ENCODE measurements at regions not wholly inside any gene's neighbourhood (a gene's known extent, or its start where the extent isn't known, plus 50 kb on each side); places are given as distances from the start of the nearest gene placed in this dataset.

DNA sequence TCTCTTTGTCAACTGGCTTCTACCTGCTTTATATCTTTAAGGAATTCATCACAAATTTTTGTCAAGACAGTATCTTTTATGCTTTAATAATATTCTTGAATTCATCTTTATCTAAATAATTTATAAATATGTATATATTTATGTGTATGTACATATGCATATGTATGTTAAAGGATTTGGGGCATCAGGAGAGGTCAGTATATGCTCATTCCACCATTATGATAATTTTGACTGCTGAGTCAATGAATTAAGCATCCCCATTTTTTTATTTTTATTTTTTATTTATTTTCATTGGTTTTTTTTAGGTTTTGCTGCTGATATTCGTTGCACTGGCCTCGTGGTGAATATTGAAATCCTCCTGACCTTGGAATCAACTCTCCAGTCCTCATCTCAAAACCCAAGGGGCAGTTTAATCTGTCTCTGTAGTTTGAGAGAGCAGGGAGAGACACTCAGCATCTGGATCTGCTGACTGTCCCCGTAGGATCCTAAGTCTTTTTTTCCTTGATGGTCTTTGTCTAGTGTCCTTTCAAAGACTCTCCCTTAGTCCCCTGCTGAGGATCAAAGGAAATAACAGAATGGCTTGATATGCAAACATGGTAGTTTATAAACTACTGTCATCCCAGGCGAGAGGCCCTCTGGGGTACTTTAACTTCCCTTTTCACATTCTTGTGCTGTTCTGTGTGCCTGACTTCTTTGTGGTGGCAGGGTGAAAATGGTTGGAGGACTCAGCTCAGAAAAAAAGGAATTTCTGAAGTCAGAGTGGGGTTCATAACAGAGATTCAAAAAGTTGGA is 218.7 kb downstream of the DIO2 start:
- no peaks in the 10 kb centered on the region for H3K9me3 ChIP-seq
- H3K4me3 ChIP-seq: no peak overlapping the region
- H3K27me3 ChIP-seq: no peaks in the 10 kb centered on the region
- H3K4me1 ChIP-seq: no peaks in the 10 kb centered on the region
- WGBS, 2 donors: 45 to 52% methylated on average over 4 of the region's 4 CpGs
- TF ChIP-seq POLR2A (IDR thresholded peaks at IDR 0.05): no peak
- TF ChIP-seq, protein P1, sequence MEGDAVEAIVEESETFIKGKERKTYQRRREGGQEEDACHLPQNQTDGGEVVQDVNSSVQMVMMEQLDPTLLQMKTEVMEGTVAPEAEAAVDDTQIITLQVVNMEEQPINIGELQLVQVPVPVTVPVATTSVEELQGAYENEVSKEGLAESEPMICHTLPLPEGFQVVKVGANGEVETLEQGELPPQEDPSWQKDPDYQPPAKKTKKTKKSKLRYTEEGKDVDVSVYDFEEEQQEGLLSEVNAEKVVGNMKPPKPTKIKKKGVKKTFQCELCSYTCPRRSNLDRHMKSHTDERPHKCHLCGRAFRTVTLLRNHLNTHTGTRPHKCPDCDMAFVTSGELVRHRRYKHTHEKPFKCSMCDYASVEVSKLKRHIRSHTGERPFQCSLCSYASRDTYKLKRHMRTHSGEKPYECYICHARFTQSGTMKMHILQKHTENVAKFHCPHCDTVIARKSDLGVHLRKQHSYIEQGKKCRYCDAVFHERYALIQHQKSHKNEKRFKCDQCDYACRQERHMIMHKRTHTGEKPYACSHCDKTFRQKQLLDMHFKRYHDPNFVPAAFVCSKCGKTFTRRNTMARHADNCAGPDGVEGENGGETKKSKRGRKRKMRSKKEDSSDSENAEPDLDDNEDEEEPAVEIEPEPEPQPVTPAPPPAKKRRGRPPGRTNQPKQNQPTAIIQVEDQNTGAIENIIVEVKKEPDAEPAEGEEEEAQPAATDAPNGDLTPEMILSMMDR (IDR thresholded peaks at IDR 0.05): no peak
- no peaks in the 10 kb centered on the region for H3K36me3 ChIP-seq (ENCODE audit: low read depth, missing control alignments)
- intact Hi-C loops (cut with DNase I; ENCODE audit: low total_unique reads): no loop called here
- H3K27ac ChIP-seq: no peak overlapping the region
- no peak for DNase-seq

DNA sequence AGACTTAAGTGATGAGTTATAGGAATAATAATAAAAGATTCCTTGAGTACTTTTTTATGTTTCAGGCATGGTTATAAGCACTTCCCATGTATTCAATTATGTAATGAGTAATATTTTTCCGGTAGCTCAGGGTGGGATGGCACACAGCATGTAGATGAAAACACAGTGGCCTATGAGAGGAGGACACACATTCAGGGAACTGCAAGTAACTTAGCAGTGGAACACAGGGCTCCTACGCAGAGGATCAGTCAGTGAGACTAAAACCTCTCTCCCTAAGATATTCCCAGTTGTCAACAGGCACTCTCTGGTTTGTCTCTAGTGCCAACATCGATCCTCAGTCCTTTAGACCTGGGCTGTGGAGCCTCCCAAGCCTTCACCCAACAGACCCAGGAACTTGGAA is 219.4 kb downstream of the DIO2 start:
- no peaks in the 10 kb centered on the region for H3K27me3 ChIP-seq
- no peak for DNase-seq
- H3K4me1 ChIP-seq: no peaks in the 10 kb centered on the region
- TF ChIP-seq, protein P1 (IDR thresholded peaks at IDR 0.05): no peak
- no peak for TF ChIP-seq POLR2A (IDR thresholded peaks at IDR 0.05)
- no peaks in the 10 kb centered on the region for H3K36me3 ChIP-seq (ENCODE audit: low read depth, missing control alignments)
- intact Hi-C loops (cut with DNase I; ENCODE audit: low total_unique reads): no loop called here
- no peak overlapping the region for H3K27ac ChIP-seq
- H3K4me3 ChIP-seq: no peak overlapping the region
- H3K9me3 ChIP-seq: no peaks in the 10 kb centered on the region
- WGBS, 2 donors: 80 to 87% methylated on average over 3 of the region's 3 CpGs

DNA sequence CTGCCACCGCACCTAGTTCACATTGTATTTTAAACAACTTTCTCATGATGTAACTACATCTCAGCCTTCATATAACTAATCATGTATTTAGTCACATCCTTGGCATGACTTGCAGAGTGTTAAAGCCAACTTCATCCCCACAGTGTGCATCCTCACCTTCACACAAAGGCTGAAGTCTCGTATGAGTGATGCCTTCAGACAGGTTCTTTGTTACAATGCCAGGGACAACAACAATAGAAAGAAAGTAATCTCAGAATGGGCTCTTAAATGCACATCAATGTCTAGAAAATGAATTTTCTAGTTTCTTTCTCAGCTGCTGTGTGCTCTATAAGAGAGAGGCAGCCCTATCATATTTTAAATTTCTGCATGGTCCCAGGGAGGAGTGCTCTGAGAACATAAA is 221.3 kb downstream of the DIO2 start:
- intact Hi-C loops (cut with DNase I; ENCODE audit: low total_unique reads): no loop called here
- no peaks in the 10 kb centered on the region for H3K4me1 ChIP-seq
- no peaks in the 10 kb centered on the region for H3K9me3 ChIP-seq
- no peak overlapping the region for H3K4me3 ChIP-seq
- H3K27me3 ChIP-seq: no peaks in the 10 kb centered on the region
- no peak for DNase-seq
- H3K36me3 ChIP-seq (ENCODE audit: low read depth, missing control alignments): no peaks in the 10 kb centered on the region
- no peak overlapping the region for H3K27ac ChIP-seq
- TF ChIP-seq, protein P1 (IDR thresholded peaks at IDR 0.05): no peak
- no peak for TF ChIP-seq POLR2A (IDR thresholded peaks at IDR 0.05)
- 70 to 78% methylated on average over 2 of the region's 2 CpGs for WGBS, 2 donors

DNA sequence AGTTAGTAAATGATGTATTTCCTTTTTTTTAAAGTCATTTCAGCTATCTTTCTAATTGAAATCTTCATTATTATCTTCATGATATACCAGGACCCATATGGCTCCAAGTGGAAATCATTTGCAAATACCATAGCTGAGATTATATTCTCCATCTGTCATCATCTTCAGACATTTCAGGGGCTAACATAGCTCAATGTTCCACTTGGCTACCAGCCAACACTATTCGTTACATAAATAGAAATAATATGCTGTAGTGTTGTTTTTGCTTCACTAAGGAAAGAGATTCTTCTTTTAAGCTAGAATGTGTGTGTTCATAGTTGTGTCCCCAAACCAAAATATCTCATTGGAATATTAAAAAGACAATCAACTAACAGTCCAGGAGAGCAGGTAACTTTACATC is 225.1 kb downstream of the DIO2 start:
- no peaks in the 10 kb centered on the region for H3K36me3 ChIP-seq (ENCODE audit: low read depth, missing control alignments)
- intact Hi-C loops (cut with DNase I; ENCODE audit: low total_unique reads): no loop called here
- DNase-seq: no peak
- TF ChIP-seq, protein P1 (IDR thresholded peaks at IDR 0.05): no peak
- TF ChIP-seq POLR2A (IDR thresholded peaks at IDR 0.05): no peak
- H3K4me3 ChIP-seq: no peak overlapping the region
- H3K27me3 ChIP-seq: no peaks in the 10 kb centered on the region
- 58 to 63% methylated on average over 1 of the region's 1 CpG for WGBS, 2 donors
- no peaks in the 10 kb centered on the region for H3K9me3 ChIP-seq
- H3K4me1 ChIP-seq: no peaks in the 10 kb centered on the region
- H3K27ac ChIP-seq: no peak overlapping the region

DNA sequence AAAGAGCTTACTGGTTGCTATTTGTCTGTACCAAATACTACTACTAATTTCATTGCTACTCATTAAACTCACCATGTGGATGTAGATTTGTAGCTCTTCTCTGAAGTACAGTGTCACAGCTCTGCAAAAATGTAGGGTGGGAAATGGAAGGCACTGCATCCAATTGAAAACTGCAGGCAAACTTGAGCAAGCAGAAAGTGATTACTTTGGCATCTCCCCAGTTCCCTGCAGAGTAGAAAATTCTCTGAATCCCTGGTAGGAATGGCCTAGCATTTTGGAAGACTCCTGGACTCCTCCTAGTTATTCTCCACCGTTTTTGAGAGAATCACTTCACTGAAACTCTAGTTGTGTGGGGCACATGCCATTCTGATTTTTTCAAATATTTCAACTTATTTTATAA is 239.1 kb downstream of the DIO2 start:
- no peak for DNase-seq
- WGBS, 2 donors: 60 to 63% methylated on average over 1 of the region's 1 CpG
- intact Hi-C loops (cut with DNase I; ENCODE audit: low total_unique reads): no loop called here

More for the DNA sequence above, 239.1 kb downstream of the DIO2 start:
- TF ChIP-seq, protein P1 (IDR thresholded peaks at IDR 0.05): no peak
- TF ChIP-seq POLR2A (IDR thresholded peaks at IDR 0.05): no peak
- H3K27ac ChIP-seq: no peak overlapping the region
- H3K36me3 ChIP-seq (ENCODE audit: low read depth, missing control alignments): no peaks in the 10 kb centered on the region
- H3K4me1 ChIP-seq: no peaks in the 10 kb centered on the region
- no peaks in the 10 kb centered on the region for H3K27me3 ChIP-seq
- no peaks in the 10 kb centered on the region for H3K9me3 ChIP-seq
- no peak overlapping the region for H3K4me3 ChIP-seq

All from testis (tissue), 2 donors.